Neural progenitor cell (in vitro differentiated cells): ENCODE measurements at regions not wholly inside any gene's neighbourhood (a gene's known extent, or its start where the extent isn't known, plus 50 kb on each side); places are given as distances from the start of the nearest gene placed in this dataset.

Experiments
- EZH2 ChIP-seq: fragments of 200-600 bp; sonication (generic); IDR thresholded peaks from 2 replicates; pipeline ENCODE4 v1.6.1; 2017; ENCODE audit warnings: antibody characterized with exemption, mild to moderate bottlenecking, moderate library complexity
- TF ChIP-seq, protein P1 (sequence below): fragments of 200-600 bp; sonication (generic); IDR thresholded peaks from 2 replicates; pipeline ENCODE4 v1.5.1; 2017; ENCODE audit warnings: antibody characterized with exemption, mild to moderate bottlenecking

DNA sequence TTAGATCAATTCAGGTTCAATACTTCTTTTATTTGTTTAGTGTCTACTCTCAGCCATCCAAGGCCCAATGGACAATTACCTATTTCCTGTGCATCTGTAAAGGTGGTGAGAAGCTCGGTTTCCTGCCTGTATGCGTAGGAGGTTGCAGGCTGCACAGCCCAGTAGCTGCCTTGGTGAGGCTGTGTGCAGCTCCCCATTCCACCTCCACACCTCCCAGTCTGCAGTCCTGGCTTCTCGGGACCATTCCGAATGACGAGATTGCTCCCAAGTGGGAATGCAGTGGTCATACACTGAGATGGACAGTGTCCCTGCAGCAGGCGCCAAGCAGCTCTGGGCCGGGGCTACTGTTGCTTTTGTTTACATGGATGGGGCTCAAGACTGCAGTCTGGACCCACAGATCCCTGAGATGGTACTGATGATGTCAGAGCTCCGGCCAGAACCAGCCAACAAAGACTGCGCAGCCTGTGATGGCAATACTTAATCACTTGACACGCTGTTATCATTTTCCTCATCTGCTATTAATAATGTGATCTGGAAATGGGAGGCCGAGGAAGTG, 206.1 kb upstream of the IRX1 start:
- TF ChIP-seq, protein P1, sequence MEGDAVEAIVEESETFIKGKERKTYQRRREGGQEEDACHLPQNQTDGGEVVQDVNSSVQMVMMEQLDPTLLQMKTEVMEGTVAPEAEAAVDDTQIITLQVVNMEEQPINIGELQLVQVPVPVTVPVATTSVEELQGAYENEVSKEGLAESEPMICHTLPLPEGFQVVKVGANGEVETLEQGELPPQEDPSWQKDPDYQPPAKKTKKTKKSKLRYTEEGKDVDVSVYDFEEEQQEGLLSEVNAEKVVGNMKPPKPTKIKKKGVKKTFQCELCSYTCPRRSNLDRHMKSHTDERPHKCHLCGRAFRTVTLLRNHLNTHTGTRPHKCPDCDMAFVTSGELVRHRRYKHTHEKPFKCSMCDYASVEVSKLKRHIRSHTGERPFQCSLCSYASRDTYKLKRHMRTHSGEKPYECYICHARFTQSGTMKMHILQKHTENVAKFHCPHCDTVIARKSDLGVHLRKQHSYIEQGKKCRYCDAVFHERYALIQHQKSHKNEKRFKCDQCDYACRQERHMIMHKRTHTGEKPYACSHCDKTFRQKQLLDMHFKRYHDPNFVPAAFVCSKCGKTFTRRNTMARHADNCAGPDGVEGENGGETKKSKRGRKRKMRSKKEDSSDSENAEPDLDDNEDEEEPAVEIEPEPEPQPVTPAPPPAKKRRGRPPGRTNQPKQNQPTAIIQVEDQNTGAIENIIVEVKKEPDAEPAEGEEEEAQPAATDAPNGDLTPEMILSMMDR = peak; percentile 23
- TF ChIP-seq EZH2 = no peak
